Ishikawa (cell line): ENCODE measurements at regions not wholly inside any gene's neighbourhood (a gene's known extent, or its start where the extent isn't known, plus 50 kb on each side); places are given as distances from the start of the nearest gene placed in this dataset.

Experiments
- CEBPB ChIP-seq: IDR thresholded peaks from 2 replicates; pipeline ENCODE4 v1.6.1; 2012
- EP300 ChIP-seq: IDR thresholded peaks from 2 replicates; pipeline ENCODE4 v1.6.1; 2012; ENCODE audit warnings: borderline replicate concordance
- FOXM1 ChIP-seq: IDR thresholded peaks from 2 replicates; pipeline ENCODE4 v1.6.1; 2012; ENCODE audit warnings: low read depth, borderline replicate concordance
- MAX ChIP-seq: IDR thresholded peaks from 2 replicates; pipeline ENCODE4 v1.6.1; 2012
- NFIC ChIP-seq: IDR thresholded peaks from 2 replicates; pipeline ENCODE4 v1.6.1; 2012
- REST ChIP-seq: IDR thresholded peaks from 2 replicates; pipeline ENCODE4 v1.6.1; 2012; ENCODE audit warnings: low read depth, mild to moderate bottlenecking
- TCF12 ChIP-seq: IDR thresholded peaks from 2 replicates; pipeline ENCODE4 v1.6.1; 2012; ENCODE audit warnings: low read depth
- YY1 ChIP-seq: IDR thresholded peaks from 2 replicates; pipeline ENCODE4 v1.6.1; 2012; ENCODE audit warnings: low read depth

- TF ChIP-seq NFIC (no peak), EP300 (no peak), CEBPB (no peak), REST (no peak), YY1 (no peak), FOXM1 (no peak), MAX (no peak), TCF12 (no peak)
Measured at GRCh38 chr12:96101806-96102205, 66.4 kb upstream of the LTA4H start.
